ENCODE measurements at regions not wholly inside any gene's neighbourhood (a gene's known extent, or its start where the extent isn't known, plus 50 kb on each side); places are given as distances from the start of the nearest gene placed in this dataset.
A peak's percentile ranks its signal among the peaks of the same experiment; 100 is the strongest.

DNA sequence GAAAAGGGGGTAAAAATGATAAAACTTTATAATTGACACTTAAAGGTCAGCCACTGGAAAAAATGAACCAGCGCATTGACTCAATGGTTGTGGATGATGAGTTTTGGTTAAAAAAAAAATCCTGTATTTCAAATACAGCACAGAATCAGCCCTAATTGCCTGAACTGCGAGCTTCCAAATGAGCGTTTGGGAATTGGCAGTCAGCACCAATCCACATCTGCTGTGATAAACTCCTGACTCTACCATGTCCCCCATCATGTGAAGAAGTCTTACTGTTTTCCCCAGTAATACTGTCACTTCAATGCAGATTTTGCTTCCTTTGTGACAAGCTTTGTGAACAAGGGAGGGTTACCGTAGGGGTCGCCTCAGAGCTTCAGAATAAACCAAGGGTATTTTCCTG is 235.4 kb downstream of the EBLN2 start:
- ATAC-seq = no peak
- H3K4me1 Mint-ChIP-seq = no peaks in the 10 kb centered on the region
- H3K27ac Mint-ChIP-seq = no peak overlapping the region
- H3K4me3 Mint-ChIP-seq = no peak overlapping the region
- H3K27me3 Mint-ChIP-seq = peaks cover 4% of the 10 kb centered on the region
- no peaks in the 10 kb centered on the region for H3K36me3 Mint-ChIP-seq (ENCODE audit: low read depth)
- no peaks in the 10 kb centered on the region for H3K9me3 ChIP-seq (ENCODE audit: control insufficient read depth, low read length, poor library complexity, severe bottlenecking)
- DNase-seq = no peak

DNA sequence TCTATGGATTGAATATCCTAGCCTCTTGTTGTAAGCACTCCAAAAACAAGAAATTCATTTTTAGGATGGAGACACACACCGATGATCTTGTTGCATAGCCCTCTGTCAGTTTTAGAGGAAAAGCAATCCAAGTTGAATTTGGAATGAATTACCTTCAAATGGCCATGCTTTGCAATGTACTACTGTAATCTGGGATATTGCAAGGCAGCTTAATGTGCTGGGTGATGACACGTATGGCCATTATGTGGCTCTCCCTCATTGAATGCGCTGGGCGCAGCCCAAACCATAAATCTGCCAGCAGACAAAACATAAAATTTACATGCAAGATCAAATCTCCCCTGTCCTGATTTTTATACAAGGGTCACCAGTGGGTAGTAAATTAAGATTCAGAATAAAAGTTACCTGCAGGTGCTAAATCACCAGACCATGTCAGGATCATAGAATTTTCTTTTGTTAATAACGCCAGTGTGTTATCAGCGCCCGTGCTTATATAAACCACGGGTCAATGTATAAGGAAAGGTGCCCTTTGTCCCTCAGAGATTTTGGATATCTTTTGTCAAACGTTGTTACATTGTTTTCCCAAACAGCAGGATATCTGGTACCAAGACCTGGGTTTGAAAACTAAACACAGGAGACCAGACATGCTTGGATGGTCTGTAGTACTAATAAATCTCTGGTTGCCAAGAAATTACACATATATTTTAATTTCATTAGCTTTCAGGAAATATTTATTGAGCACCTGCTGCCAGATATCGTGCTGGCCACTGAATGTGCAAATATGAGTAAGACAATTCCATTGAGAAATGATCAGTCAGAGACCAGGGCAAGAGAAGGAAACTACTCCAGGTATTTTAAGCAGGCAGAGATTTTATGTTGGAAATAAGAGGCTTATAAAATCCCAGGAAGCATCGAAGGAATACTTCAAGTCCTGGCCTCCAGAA is 237.1 kb downstream of the EBLN2 start:
- H3K4me3 Mint-ChIP-seq = no peak overlapping the region
- no peak for DNase-seq
- H3K36me3 Mint-ChIP-seq (ENCODE audit: low read depth) = no peaks in the 10 kb centered on the region
- no peaks in the 10 kb centered on the region for H3K4me1 Mint-ChIP-seq
- ATAC-seq = no peak
- H3K9me3 ChIP-seq (ENCODE audit: control insufficient read depth, low read length, poor library complexity, severe bottlenecking) = no peaks in the 10 kb centered on the region
- no peak overlapping the region for H3K27ac Mint-ChIP-seq
- no peaks in the 10 kb centered on the region for H3K27me3 Mint-ChIP-seq

DNA sequence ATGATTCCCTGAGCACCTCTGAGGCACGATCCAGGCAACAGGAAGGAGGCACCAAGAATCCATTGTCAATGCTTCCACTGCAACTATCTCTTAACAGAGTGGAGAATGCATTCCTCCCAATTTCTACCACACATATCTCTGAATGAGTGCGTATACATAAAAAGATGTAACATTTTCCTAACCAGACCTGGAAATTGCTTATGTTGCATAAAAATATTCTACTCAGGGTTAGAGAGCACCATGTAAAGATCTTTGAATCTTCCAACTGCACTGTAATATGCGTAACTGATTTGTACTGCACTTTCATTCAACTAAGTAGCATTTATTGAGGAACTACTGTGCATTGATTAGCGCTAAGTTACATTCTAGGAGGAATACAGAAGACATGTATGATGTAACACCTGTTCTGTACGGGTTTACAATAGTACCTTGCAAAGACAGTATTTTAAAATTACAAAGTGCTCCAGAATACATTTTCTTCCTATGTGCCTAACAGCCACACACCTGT is 237.8 kb downstream of the EBLN2 start:
- Mint-ChIP-seq H3K36me3 (ENCODE audit: low read depth) (no peaks in the 10 kb centered on the region), H3K27ac (no peak overlapping the region), H3K4me1 (no peaks in the 10 kb centered on the region), H3K4me3 (no peak overlapping the region), H3K27me3 (no peaks in the 10 kb centered on the region)
- no peaks in the 10 kb centered on the region for H3K9me3 ChIP-seq (ENCODE audit: control insufficient read depth, low read length, poor library complexity, severe bottlenecking)
- no peak for DNase-seq
- ATAC-seq = no peak

DNA sequence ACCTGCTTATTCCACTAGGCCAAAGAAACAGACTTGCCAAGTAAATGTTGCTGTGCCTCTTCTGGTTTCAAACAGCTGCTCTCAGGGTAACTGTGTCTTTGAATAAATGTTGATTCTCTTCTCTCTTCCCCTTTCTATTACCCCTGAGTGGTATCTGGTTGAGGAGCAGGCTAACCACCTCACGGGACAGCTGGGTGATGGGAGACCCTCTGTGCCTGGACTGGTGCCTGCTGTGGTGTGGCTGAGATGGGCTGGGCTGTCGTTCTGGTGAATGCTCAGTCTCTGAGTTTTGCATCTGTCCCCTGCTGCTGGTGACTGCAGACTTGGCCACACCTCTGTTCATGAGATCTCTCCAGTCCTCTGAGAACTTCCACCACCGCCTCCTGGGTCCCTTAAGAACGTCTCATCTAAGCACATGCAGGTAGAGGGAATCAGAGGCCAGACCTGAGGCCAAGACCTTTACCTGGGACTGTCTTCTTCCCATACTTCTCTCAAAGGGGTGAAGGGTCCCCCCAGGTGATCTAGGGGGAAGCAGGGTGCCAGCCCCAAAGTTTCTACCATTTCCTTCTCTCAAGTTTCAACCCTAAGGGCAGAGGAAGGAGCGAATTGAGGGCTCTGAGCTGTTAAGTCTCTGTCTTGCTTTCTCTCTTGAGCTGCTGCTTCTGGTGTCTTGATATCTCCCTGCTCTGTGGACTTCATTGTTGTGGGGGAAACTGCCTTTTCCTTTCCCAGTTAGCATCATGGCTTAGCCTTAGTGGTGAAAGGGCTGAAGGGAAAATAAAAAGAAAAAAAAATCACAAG is 252.9 kb downstream of the EBLN2 start:
- Mint-ChIP-seq H3K27me3 (peaks cover 8% of the 10 kb centered on the region), H3K27ac (no peak overlapping the region), H3K36me3 (ENCODE audit: low read depth) (no peaks in the 10 kb centered on the region), H3K4me1 (no peaks in the 10 kb centered on the region), H3K4me3 (no peak overlapping the region)
- H3K9me3 ChIP-seq (ENCODE audit: control insufficient read depth, low read length, poor library complexity, severe bottlenecking) = no peaks in the 10 kb centered on the region
- ATAC-seq (no peak), DNase-seq (no peak)

DNA sequence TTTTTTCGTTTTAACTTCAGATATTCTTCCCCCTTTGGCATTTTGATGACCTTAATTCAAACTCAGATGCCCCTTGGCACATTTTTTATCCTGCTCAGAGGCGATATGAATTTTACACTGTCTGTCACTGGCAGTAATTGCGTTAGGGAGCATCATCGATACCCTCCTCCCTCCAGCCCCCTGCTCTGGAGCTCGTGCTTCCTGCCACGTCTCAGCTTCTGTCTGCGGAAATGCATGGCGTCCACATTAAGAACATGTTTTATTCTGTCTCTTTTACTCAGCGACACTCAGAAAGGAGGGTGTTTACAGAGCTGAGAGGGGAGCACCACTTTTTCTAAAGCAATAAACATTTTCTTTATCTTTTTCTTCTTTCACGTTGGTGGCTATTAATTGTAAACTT is 254.2 kb downstream of the EBLN2 start:
- no peaks in the 10 kb centered on the region for H3K4me1 Mint-ChIP-seq
- ATAC-seq = no peak
- DNase-seq = no peak
- H3K9me3 ChIP-seq (ENCODE audit: control insufficient read depth, low read length, poor library complexity, severe bottlenecking) = no peaks in the 10 kb centered on the region
- H3K36me3 Mint-ChIP-seq (ENCODE audit: low read depth) = no peaks in the 10 kb centered on the region
- peak overlapping the region; percentile 41 for H3K4me3 Mint-ChIP-seq
- H3K27ac Mint-ChIP-seq = no peak overlapping the region
- peaks cover 8% of the 10 kb centered on the region for H3K27me3 Mint-ChIP-seq

DNA sequence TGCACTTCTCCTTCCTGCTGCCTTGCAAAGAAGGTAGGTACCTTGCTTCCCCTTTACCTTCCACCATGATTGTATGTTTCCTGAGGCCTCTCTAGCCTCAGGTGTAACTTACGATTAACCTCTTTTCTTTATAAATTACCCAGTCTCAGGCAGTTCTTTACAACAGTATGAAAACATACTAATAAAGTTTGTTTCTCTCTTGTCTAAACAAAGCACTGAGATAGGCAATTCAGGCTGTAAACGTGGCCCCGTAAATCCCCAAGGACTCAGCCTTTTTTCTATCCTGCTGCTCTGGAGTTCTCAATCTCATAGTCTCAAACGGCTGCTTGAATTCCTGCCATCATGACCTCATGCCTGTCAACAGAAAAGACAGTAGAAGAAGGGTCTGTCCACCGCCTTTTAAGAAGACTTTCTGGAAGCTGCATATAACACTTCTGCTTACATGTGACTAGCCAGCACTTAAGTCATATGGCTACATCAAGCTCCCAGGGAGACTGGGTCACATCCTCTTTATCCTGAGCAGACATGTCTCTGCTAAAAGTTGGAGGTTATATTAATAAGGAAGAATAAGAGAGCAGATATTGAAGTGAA is 257.8 kb downstream of the EBLN2 start:
- ATAC-seq (no peak), DNase-seq (no peak)
- Mint-ChIP-seq H3K36me3 (ENCODE audit: low read depth) (no peaks in the 10 kb centered on the region), H3K27ac (no peak overlapping the region), H3K4me3 (no peak overlapping the region), H3K27me3 (peaks cover 6% of the 10 kb centered on the region), H3K4me1 (no peaks in the 10 kb centered on the region)
- no peaks in the 10 kb centered on the region for H3K9me3 ChIP-seq (ENCODE audit: control insufficient read depth, low read length, poor library complexity, severe bottlenecking)

DNA sequence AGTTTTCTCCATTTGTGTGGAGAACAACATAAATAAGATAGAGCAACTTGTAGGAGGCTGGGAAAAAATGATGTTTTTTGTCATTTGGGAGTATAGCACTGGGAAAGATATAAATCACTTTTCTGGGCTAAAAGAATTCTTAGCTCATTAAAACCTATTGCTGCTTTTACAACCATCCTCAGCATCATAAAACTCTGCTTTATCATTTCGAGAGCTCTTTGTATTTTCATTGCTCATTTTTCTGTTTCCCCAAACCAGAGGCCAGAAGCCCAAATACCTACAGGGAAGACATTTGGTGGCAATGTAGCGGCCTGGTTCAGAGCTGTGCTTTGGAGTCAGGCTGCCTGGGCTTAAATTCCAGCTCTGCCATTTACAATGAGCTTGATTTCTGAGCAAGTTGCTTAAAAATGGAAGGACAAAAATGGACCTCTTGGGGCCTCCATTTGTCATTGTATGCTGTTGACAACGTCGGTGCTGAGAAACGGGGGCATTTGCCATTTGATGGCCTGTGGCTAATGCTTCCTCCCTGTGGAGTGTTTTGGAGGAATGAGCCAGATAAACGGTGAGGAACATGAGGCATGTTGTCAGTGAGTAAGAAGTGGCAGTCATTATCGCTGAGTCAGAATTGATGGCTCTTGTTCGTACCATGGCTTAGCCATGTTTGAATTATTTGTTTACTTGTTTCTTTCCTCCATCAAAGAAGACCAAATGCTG is 260.0 kb downstream of the EBLN2 start:
- no peaks in the 10 kb centered on the region for H3K27me3 Mint-ChIP-seq
- no peak for DNase-seq
- no peaks in the 10 kb centered on the region for H3K36me3 Mint-ChIP-seq (ENCODE audit: low read depth)
- no peak overlapping the region for H3K4me3 Mint-ChIP-seq
- no peak for ATAC-seq
- H3K9me3 ChIP-seq (ENCODE audit: control insufficient read depth, low read length, poor library complexity, severe bottlenecking) = no peaks in the 10 kb centered on the region
- H3K27ac Mint-ChIP-seq = no peak overlapping the region
- H3K4me1 Mint-ChIP-seq = no peaks in the 10 kb centered on the region

DNA sequence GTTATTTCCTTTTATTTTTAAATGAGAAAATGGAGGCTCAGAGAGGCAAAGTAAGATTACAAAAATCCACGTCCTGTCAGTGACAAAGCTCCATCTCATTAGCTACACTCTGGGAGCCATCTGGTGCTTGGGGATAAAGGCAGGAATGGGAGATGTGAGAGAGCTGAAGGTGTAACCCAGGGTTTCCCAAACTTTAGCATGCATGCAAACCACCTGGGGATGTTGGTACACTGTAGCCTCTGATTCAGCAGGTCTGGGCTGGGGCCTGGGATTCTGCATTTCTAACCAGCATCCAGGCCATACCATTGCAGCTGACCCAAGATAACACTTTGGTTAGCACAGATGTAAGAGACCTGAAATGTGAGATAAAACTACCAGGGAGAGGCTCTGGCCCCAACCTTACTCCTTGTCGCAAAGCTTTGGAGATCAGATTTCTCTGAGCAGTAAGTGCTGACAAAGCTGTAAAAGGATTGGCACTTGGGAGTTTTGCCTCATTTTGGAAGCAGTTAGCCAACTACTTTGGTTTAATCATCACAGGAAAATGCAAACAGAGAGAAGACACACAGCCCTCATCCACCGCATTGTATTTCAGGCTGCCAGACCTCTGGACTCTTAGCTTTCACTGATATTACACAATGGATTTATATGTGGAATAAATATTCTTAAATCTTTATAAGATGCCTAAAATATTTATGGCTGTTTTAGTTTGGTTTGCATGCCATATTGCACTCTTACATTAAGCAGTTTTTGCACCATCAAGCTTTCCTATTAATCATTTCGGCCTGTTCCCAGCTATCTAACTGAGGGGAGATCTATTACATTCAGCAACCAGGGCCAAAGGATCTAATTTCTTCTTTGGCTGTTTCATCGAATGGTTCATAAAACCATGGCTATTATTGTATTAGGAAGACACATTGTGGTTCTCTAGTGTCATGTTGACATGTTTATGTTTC is 263.0 kb downstream of the EBLN2 start:
- H3K9me3 ChIP-seq (ENCODE audit: control insufficient read depth, low read length, poor library complexity, severe bottlenecking) = no peaks in the 10 kb centered on the region
- no peak for DNase-seq
- Mint-ChIP-seq H3K4me3 (no peak overlapping the region), H3K36me3 (ENCODE audit: low read depth) (no peaks in the 10 kb centered on the region), H3K27ac (no peak overlapping the region), H3K4me1 (no peaks in the 10 kb centered on the region), H3K27me3 (no peaks in the 10 kb centered on the region)
- ATAC-seq = no peak

DNA sequence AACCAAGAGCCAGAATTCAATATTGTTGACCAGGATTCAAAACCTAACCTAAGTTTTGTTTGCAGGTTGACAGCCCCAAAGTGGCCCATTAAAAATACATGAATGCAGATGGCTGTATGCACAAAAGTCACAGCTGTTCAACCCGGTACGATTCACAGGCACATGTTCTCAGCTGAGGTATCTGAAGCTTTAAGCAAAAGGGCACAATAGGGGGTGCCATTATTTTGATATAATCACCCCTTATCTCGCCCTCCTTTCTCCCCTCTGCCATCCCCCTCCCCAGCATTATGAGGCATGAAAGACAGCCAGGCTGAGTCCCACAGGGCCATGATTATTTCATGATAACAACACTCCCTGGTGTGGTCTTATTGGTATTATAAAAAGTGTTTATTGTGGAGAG is 264.9 kb downstream of the EBLN2 start:
- Mint-ChIP-seq H3K4me3 (no peak overlapping the region), H3K27me3 (no peaks in the 10 kb centered on the region), H3K36me3 (ENCODE audit: low read depth) (no peaks in the 10 kb centered on the region), H3K27ac (no peak overlapping the region), H3K4me1 (no peaks in the 10 kb centered on the region)
- DNase-seq (no peak), ATAC-seq (no peak)
- no peaks in the 10 kb centered on the region for H3K9me3 ChIP-seq (ENCODE audit: control insufficient read depth, low read length, poor library complexity, severe bottlenecking)

DNA sequence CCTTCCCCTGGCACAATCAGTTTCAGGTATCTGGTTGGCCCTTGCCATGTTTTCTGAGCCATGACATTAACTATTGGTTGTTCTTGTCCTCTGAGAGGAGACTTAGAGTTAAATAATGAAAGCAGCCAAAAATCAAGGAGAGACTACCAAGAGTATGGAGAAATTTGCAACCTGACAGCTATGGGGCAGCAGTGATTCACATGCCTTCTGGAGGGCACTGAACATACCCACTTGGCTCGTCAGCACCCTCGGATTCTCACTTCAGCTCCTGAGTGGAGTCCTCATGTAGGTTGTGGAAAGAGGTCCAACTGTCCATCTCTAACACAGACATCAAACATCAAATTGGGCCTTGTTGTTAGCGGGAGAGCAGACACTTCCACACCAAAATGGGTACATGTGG is 265.6 kb downstream of the EBLN2 start:
- no peak overlapping the region for H3K4me3 Mint-ChIP-seq
- H3K9me3 ChIP-seq (ENCODE audit: control insufficient read depth, low read length, poor library complexity, severe bottlenecking) = no peaks in the 10 kb centered on the region
- H3K27me3 Mint-ChIP-seq = no peaks in the 10 kb centered on the region
- H3K27ac Mint-ChIP-seq = no peak overlapping the region
- DNase-seq = no peak
- H3K4me1 Mint-ChIP-seq = no peaks in the 10 kb centered on the region
- no peak for ATAC-seq
- H3K36me3 Mint-ChIP-seq (ENCODE audit: low read depth) = no peaks in the 10 kb centered on the region
